ENCODE measurements at regions not wholly inside any gene's neighbourhood (a gene's known extent, or its start where the extent isn't known, plus 50 kb on each side); places are given as distances from the start of the nearest gene placed in this dataset.

GRCh38 chr12:45560689-45561088, 168.8 kb upstream of the ARID2 start:
- no peak overlapping the region for H3K4me3 ChIP-seq
- no peaks in the 10 kb centered on the region for H3K36me3 ChIP-seq
- no peaks in the 10 kb centered on the region for H3K4me1 ChIP-seq
- H3K27me3 ChIP-seq, result no peaks in the 10 kb centered on the region
- intact Hi-C loops (cut with DNase I), result no loop called here
- no peak for TF ChIP-seq CTCF (IDR thresholded peaks at IDR 0.05)
- no peak overlapping the region for H3K9ac ChIP-seq (ENCODE audit: low read depth in 2 of 2, low read length in 2 of 2)
- H3K27ac ChIP-seq, result no peak overlapping the region
- no peak for DNase-seq
- H3K9me3 ChIP-seq, result no peaks in the 10 kb centered on the region

- Histone ChIP-seq H3K4me1 (no peaks in the 10 kb centered on the region), H3K9ac (ENCODE audit: low read depth in 2 of 2, low read length in 2 of 2) (no peak overlapping the region), H3K9me3 (no peaks in the 10 kb centered on the region), H3K27ac (no peak overlapping the region), H3K36me3 (no peaks in the 10 kb centered on the region), H3K27me3 (no peaks in the 10 kb centered on the region), H3K4me3 (no peak overlapping the region)
- TF ChIP-seq CTCF (IDR thresholded peaks at IDR 0.05), result no peak
- intact Hi-C loops (cut with DNase I), result no loop called here
- no peak for DNase-seq
These were observed 168.0 kb upstream of the ARID2 start for GRCh38 chr12:45561488-45561887.

- intact Hi-C loops (cut with DNase I), result no loop called here
- Histone ChIP-seq H3K4me3 (no peak overlapping the region), H3K4me1 (no peaks in the 10 kb centered on the region), H3K27me3 (no peaks in the 10 kb centered on the region), H3K9me3 (no peaks in the 10 kb centered on the region), H3K9ac (ENCODE audit: low read depth in 2 of 2, low read length in 2 of 2) (no peak overlapping the region), H3K36me3 (no peaks in the 10 kb centered on the region), H3K27ac (no peak overlapping the region)
- TF ChIP-seq CTCF (IDR thresholded peaks at IDR 0.05), result no peak
- no peak for DNase-seq
These were observed 163.9 kb upstream of the ARID2 start for GRCh38 chr12:45565590-45565989.

GRCh38 chr12:45566257-45566656, 163.2 kb upstream of the ARID2 start:
- no peak for DNase-seq
- intact Hi-C loops (cut with DNase I), result no loop called here
- Histone ChIP-seq H3K9ac (ENCODE audit: low read depth in 2 of 2, low read length in 2 of 2) (no peak overlapping the region), H3K27me3 (no peaks in the 10 kb centered on the region), H3K27ac (no peak overlapping the region), H3K4me1 (no peaks in the 10 kb centered on the region), H3K4me3 (no peak overlapping the region), H3K9me3 (no peaks in the 10 kb centered on the region), H3K36me3 (no peaks in the 10 kb centered on the region)
- TF ChIP-seq CTCF (IDR thresholded peaks at IDR 0.05), result no peak

- intact Hi-C loops (cut with DNase I), result no loop called here
- H3K27ac ChIP-seq, result no peak overlapping the region
These were observed 160.7 kb upstream of the ARID2 start for GRCh38 chr12:45568808-45569207.

More at GRCh38 chr12:45568808-45569207, 160.7 kb upstream of the ARID2 start:
- H3K9ac ChIP-seq (ENCODE audit: low read depth in 2 of 2, low read length in 2 of 2), result no peak overlapping the region
- DNase-seq, result no peak
- no peak for TF ChIP-seq CTCF (IDR thresholded peaks at IDR 0.05)
- H3K36me3 ChIP-seq, result no peaks in the 10 kb centered on the region
- H3K27me3 ChIP-seq, result no peaks in the 10 kb centered on the region
- H3K4me3 ChIP-seq, result no peak overlapping the region
- H3K4me1 ChIP-seq, result no peaks in the 10 kb centered on the region
- H3K9me3 ChIP-seq, result no peaks in the 10 kb centered on the region
